Smooth muscle cell (in vitro differentiated cells): ENCODE measurements at regions not wholly inside any gene's neighbourhood (a gene's known extent, or its start where the extent isn't known, plus 50 kb on each side); places are given as distances from the start of the nearest gene placed in this dataset.

Experiments used
- DNase-seq: peaks from one replicate; lab custom pipeline; 2025; ENCODE audit not compliant: unreplicated experiment; lab: John Stamatoyannopoulos, UW
- H2AFZ ChIP-seq: fragments of 200-600 bp; sonication (generic); 2 replicates; pipeline ENCODE4 v1.6.0; 2016; ENCODE audit warnings: antibody characterized with exemption, low read depth, mild to moderate bottlenecking
- H3F3A ChIP-seq: fragments of 200-600 bp; sonication (generic); 2 replicates; pipeline ENCODE4 v1.6.0; 2017; ENCODE audit warnings: antibody characterized with exemption, low read depth
- H3K27ac ChIP-seq: fragments of 200-600 bp; sonication (generic); 2 replicates; pipeline ENCODE4 v1.5.1; 2016; ENCODE audit warnings: low read depth, mild to moderate bottlenecking
- H3K27me3 ChIP-seq: fragments of 200-600 bp; sonication (generic); 2 replicates; pipeline ENCODE4 v1.6.1; 2016; ENCODE audit warnings: low read depth, mild to moderate bottlenecking
- H3K36me3 ChIP-seq: fragments of 200-600 bp; sonication (generic); 2 replicates; pipeline ENCODE4 v1.5.1; 2016; ENCODE audit warnings: low read depth
- H3K4me1 ChIP-seq: fragments of 200-600 bp; sonication (generic); 2 replicates; pipeline ENCODE4 v1.5.1; 2016; ENCODE audit warnings: low read depth
- H3K4me2 ChIP-seq: fragments of 200-600 bp; sonication (generic); 2 replicates; pipeline ENCODE4 v1.6.0; 2016; ENCODE audit warnings: mild to moderate bottlenecking
- H3K4me3 ChIP-seq: fragments of 200-600 bp; sonication (generic); 2 replicates; pipeline ENCODE4 v1.5.1; 2016; ENCODE audit warnings: mild to moderate bottlenecking
- H3K79me2 ChIP-seq: fragments of 200-600 bp; sonication (generic); 2 replicates; pipeline ENCODE4 v1.6.0; 2016; ENCODE audit warnings: low read depth, mild to moderate bottlenecking
- H3K9ac ChIP-seq: fragments of 200-600 bp; sonication (generic); 2 replicates; pipeline ENCODE4 v1.6.0; 2016; ENCODE audit warnings: low read depth
- H3K9me3 ChIP-seq: fragments of 200-600 bp; sonication (generic); replicated peaks from 2 replicates; pipeline ENCODE4 v1.5.1; 2016; ENCODE audit warnings: low read depth
- H4K20me1 ChIP-seq: fragments of 200-600 bp; sonication (generic); 2 replicates; pipeline ENCODE4 v1.6.0; 2016; ENCODE audit warnings: low read depth
- CTCF ChIP-seq: fragments of 200-600 bp; sonication (generic); IDR thresholded peaks from 2 replicates; pipeline ENCODE4 v1.5.1; 2017; ENCODE audit warnings: borderline replicate concordance, mild to moderate bottlenecking, antibody characterized with exemption; ENCODE audit not compliant: insufficient read depth, poor library complexity, severe bottlenecking
- WGBS: methylation state at CpG from one replicate; pipeline ENCODE4 v1.1.7; 2016; ENCODE audit warnings: low lambda C conversion rate; 5-methylcytosine and 5-hydroxymethylcytosine counted together

DNA sequence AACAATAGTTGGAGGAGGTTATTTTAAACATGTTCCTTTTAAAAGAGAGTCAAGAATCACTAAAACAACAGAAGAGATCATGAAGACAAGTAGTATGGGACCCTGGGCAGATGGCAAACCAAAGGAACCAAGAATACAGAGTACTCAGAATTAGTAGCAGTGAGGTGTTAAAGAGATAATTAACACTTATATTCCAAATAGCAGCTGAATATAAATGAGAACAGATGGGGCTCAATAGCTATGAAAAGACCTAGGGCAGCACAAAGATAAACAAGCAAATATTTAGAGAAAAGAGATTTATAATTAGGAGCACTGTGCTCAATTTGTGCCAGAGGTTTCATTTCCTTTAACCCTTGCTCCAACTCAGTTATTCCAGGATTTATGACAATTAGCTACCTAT lies 159.1 kb downstream of the FAM114A2 start:
- H3K9me3 ChIP-seq: no peaks in the 10 kb centered on the region
- no peaks in the 10 kb centered on the region for H3K27me3 ChIP-seq
- peaks cover 6% of the 10 kb centered on the region for H3F3A ChIP-seq
- no peak for DNase-seq
- H3K27ac ChIP-seq: no peak overlapping the region
- no peak overlapping the region for H3K9ac ChIP-seq
- no peak for TF ChIP-seq CTCF
- no peak overlapping the region for H2AFZ ChIP-seq
- H4K20me1 ChIP-seq: no peaks in the 10 kb centered on the region
- H3K36me3 ChIP-seq: no peaks in the 10 kb centered on the region
- no peak overlapping the region for H3K4me2 ChIP-seq
- no peaks in the 10 kb centered on the region for H3K79me2 ChIP-seq
- peaks cover 8% of the 10 kb centered on the region for H3K4me1 ChIP-seq
- H3K4me3 ChIP-seq: no peak overlapping the region

GRCh38 chr5:153866176-153866575 lies 172.5 kb downstream of the FAM114A2 start:
- Histone ChIP-seq H4K20me1 (no peaks in the 10 kb centered on the region), H3K27ac (no peak overlapping the region), H3K4me2 (no peak overlapping the region), H3F3A (no peaks in the 10 kb centered on the region), H3K27me3 (no peaks in the 10 kb centered on the region), H3K9me3 (no peaks in the 10 kb centered on the region), H2AFZ (no peak overlapping the region), H3K79me2 (no peaks in the 10 kb centered on the region), H3K9ac (no peak overlapping the region), H3K4me3 (no peak overlapping the region), H3K36me3 (no peaks in the 10 kb centered on the region), H3K4me1 (no peaks in the 10 kb centered on the region)
- DNase-seq: no peak
- 81% methylated on average over 4 of the region's 4 CpGs for WGBS
- no peak for TF ChIP-seq CTCF

DNA sequence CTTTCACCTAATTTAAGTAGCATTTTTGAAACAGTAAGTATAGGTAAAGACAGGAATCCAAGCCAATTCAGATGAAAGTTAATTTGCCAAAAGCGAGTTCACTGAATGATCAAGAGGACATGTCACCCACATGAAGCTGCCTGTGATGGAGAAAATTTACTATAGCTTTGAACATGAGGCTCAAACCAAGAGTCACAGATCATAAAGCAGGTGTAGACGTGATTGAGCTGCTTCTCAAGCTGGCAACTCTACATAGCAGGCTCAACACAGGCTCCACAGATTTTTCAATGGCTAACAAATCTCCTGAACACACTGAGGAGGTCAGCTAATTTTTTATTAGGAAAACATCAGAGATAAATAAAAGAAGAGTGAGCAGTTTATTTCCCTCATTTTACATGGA lies 173.7 kb downstream of the FAM114A2 start:
- H2AFZ ChIP-seq: no peak overlapping the region
- 84% methylated on average over 2 of the region's 2 CpGs for WGBS
- H3K27ac ChIP-seq: no peak overlapping the region
- H3K9me3 ChIP-seq: no peaks in the 10 kb centered on the region
- no peak overlapping the region for H3K9ac ChIP-seq
- no peaks in the 10 kb centered on the region for H4K20me1 ChIP-seq
- no peak overlapping the region for H3K4me3 ChIP-seq
- no peaks in the 10 kb centered on the region for H3K4me1 ChIP-seq
- DNase-seq: no peak
- H3K27me3 ChIP-seq: no peaks in the 10 kb centered on the region
- no peaks in the 10 kb centered on the region for H3F3A ChIP-seq
- no peak overlapping the region for H3K4me2 ChIP-seq
- H3K36me3 ChIP-seq: no peaks in the 10 kb centered on the region
- no peaks in the 10 kb centered on the region for H3K79me2 ChIP-seq
- TF ChIP-seq CTCF: no peak

DNA sequence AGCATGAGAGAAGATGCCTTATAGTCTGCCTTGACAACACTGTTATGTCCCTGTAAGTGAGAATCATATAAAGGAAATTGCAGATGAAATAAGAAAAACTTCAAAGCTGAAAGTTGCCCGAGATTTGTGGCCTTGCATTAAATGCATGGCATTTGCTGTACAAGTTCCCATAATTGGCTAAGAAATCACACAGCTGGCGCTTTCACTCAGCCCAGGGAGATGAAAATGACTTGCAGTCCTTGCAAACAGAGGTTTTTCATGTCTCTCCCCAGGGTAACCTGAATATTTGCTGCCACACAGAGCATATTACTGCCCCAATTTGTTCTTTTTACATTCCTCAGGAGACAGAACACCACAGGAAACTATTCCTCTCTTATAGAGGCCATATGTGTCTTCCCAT lies 174.8 kb downstream of the FAM114A2 start:
- DNase-seq: no peak
- Histone ChIP-seq H3K4me1 (no peaks in the 10 kb centered on the region), H3K36me3 (no peaks in the 10 kb centered on the region), H3K9ac (no peak overlapping the region), H3F3A (no peaks in the 10 kb centered on the region), H3K9me3 (no peaks in the 10 kb centered on the region), H3K4me2 (no peak overlapping the region), H3K79me2 (no peaks in the 10 kb centered on the region), H2AFZ (no peak overlapping the region), H3K4me3 (no peak overlapping the region), H3K27ac (no peak overlapping the region), H3K27me3 (no peaks in the 10 kb centered on the region), H4K20me1 (no peaks in the 10 kb centered on the region)
- WGBS: 96% methylated on average over 2 of the region's 2 CpGs
- no peak for TF ChIP-seq CTCF
